GM18870 (cell line): ENCODE measurements at regions not wholly inside any gene's neighbourhood (a gene's known extent, or its start where the extent isn't known, plus 50 kb on each side); places are given as distances from the start of the nearest gene placed in this dataset.

Experiments used
- ATAC-seq: cut with Tn5 transposase; IDR thresholded peaks from one replicate; pipeline ENCODE4 v1.9.1; 2021; ENCODE audit warnings: moderate library complexity; ENCODE audit not compliant: unreplicated experiment

GRCh38 chr11:28383456-28383855, 275.3 kb downstream of the METTL15 start:
- no peak for ATAC-seq
